ENCODE measurements at regions not wholly inside any gene's neighbourhood (a gene's known extent, or its start where the extent isn't known, plus 50 kb on each side); places are given as distances from the start of the nearest gene placed in this dataset.

DNA sequence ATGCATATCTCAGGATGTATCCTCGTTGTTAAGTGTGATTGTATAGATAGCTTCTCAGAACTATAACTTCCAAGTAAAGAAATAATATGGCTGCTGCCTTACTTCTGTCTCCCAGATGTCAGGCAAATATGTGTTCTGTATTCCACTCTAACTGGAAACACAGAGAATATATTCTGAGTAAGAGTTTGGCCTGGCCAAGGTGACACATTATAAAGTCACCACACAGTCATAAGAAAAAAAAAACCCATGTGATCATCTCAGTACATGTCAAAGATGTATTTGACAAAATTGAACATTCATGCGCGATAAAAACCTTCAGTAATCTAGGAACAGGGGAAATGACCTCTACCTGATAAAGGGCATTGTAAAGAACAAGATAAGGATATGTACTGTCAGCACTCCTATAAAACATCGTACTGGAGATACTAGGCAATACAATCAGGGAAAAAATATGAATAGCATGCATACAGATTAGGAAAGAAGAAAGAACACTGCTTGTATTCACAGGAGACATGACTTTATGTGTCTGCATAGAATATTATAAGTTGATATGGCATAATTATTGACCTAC is 207.1 kb downstream of the ZNF330 start:
- TF ChIP-seq, protein P1, sequence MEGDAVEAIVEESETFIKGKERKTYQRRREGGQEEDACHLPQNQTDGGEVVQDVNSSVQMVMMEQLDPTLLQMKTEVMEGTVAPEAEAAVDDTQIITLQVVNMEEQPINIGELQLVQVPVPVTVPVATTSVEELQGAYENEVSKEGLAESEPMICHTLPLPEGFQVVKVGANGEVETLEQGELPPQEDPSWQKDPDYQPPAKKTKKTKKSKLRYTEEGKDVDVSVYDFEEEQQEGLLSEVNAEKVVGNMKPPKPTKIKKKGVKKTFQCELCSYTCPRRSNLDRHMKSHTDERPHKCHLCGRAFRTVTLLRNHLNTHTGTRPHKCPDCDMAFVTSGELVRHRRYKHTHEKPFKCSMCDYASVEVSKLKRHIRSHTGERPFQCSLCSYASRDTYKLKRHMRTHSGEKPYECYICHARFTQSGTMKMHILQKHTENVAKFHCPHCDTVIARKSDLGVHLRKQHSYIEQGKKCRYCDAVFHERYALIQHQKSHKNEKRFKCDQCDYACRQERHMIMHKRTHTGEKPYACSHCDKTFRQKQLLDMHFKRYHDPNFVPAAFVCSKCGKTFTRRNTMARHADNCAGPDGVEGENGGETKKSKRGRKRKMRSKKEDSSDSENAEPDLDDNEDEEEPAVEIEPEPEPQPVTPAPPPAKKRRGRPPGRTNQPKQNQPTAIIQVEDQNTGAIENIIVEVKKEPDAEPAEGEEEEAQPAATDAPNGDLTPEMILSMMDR (IDR thresholded peaks at IDR 0.05) = no peak
- TF ChIP-seq ZFX (IDR thresholded peaks at IDR 0.05; ENCODE audit: borderline replicate concordance) = no peak
